ENCODE measurements at regions not wholly inside any gene's neighbourhood (a gene's known extent, or its start where the extent isn't known, plus 50 kb on each side); places are given as distances from the start of the nearest gene placed in this dataset.

DNA sequence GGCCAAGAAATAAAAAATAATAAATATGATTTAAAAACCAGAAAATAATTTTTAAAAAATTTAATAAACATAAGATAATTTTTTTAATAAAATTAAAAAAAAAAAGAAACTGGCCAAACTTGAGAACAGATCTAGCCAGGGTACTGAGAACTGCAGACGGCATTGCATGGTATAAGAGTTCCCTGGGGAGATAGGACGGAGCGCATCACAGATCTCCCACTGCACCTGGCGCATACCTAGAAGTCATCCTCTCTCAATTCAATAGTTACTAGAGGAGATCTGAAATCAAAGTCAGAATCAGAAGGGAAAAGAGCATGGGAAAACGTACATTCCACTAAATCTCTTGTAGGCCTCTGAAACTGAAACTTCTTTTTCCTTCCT lies 58.9 kb upstream of the BCL2L14 start:
- TF ChIP-seq, protein P1, sequence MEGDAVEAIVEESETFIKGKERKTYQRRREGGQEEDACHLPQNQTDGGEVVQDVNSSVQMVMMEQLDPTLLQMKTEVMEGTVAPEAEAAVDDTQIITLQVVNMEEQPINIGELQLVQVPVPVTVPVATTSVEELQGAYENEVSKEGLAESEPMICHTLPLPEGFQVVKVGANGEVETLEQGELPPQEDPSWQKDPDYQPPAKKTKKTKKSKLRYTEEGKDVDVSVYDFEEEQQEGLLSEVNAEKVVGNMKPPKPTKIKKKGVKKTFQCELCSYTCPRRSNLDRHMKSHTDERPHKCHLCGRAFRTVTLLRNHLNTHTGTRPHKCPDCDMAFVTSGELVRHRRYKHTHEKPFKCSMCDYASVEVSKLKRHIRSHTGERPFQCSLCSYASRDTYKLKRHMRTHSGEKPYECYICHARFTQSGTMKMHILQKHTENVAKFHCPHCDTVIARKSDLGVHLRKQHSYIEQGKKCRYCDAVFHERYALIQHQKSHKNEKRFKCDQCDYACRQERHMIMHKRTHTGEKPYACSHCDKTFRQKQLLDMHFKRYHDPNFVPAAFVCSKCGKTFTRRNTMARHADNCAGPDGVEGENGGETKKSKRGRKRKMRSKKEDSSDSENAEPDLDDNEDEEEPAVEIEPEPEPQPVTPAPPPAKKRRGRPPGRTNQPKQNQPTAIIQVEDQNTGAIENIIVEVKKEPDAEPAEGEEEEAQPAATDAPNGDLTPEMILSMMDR (IDR thresholded peaks at IDR 0.05; ENCODE audit: low read depth, low read length) = no peak
- TF ChIP-seq EZH2phosphoT487 (IDR thresholded peaks at IDR 0.05; ENCODE audit: low read depth) = no peak
